ENCODE measurements at regions not wholly inside any gene's neighbourhood (a gene's known extent, or its start where the extent isn't known, plus 50 kb on each side); places are given as distances from the start of the nearest gene placed in this dataset.

DNA sequence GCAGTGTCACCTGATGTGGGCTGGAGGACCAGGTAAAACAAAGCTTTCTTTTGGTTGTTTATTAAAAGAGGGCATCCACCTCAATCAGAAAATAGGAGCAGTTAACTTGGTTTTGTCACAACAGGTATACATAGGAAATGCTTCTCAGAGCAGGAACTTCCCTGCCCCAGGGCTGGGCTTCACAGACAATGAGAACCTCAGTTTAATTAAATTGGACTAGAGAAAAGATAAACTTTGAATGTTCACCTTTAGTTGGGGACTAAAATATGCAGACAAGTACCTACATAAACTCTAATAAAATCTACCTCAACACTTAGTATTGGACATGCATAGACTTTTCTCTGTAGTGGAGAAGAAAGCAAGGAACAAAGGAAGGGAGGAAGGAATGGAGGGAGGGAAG lies 392.0 kb downstream of the ENC1 start:
- TF ChIP-seq CTCF (IDR thresholded peaks at IDR 0.05), result no peak
- no peak for TF ChIP-seq POLR2A (IDR thresholded peaks at IDR 0.05)
- TF ChIP-seq EP300 (IDR thresholded peaks at IDR 0.05), result no peak
